ENCODE measurements at regions not wholly inside any gene's neighbourhood (a gene's known extent, or its start where the extent isn't known, plus 50 kb on each side); places are given as distances from the start of the nearest gene placed in this dataset.

DNA sequence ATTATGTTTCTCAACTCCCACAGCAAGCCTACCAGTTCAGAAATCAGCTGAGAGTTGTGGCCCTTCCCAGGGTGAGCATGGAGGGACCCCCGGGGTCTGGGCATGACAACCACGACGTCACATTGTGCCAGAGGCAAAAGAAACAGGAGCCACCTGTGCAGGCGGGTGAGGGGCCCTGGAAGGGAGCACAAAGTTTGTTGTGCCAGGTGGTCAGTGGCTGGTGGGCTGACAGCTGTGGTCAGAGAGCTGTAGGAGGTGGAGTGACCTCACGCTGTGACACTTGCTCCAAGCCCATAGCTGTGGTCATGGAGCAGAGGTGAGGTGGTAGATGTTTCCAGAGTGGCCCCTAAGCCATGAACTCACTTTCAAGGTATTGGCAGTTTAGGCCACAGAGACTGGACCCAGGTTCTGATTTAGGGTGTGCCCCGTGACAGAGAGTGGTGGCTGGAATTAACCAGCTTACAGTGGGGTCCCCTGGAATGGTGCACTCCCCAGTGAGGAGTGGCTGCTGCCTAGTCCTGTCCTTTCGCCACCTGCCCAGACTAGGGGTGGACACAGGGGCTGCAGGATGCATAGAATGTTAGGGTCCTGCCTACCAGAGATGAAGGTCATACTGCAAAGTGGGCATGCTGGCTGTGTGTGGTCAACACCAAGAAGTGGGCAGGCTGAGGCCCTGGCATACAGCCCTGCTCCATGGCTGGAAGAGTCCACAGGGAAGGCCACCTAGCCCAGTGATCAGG lies 136.4 kb downstream of the GLI2 start:
- no peak for TF ChIP-seq CTCF (IDR thresholded peaks at IDR 0.05)
- TF ChIP-seq EZH2 (IDR thresholded peaks at IDR 0.05; ENCODE audit: borderline replicate concordance, insufficient read depth, low read depth, low read length, poor library complexity, severe bottlenecking) = no peak

Measured in B cell (primary cell).